ENCODE measurements at regions not wholly inside any gene's neighbourhood (a gene's known extent, or its start where the extent isn't known, plus 50 kb on each side); places are given as distances from the start of the nearest gene placed in this dataset.

DNA sequence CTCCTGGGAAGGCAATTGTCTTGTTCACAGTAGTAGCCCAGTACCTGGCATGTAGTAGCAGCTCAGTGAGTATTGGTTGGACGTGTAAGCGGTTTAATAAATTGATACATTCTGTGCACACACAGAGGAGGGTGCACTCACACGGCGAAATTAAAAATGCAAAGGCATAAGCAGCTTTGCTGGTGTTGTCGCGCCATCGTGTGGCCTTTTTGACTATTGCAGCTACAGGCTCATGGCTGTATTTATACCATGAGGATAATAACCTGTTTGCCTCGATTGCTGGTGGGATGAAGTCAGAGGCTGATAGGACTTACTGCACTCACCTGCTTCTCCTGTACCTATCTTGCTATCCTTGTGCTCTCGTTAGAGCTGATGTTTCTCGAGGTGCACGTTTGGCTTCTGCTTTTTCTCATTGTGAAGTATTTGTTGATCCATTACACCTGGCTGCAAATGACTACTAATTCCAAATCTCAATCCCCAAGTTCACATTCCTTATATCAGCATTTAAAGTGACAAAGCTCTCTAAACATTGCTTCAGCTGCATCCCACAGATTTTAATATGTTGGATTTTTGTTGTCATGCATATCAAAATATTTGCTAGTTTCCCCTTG lies 61.5 kb downstream of the TBXT start:
- peak; percentile 35 for DNase-seq

DNA sequence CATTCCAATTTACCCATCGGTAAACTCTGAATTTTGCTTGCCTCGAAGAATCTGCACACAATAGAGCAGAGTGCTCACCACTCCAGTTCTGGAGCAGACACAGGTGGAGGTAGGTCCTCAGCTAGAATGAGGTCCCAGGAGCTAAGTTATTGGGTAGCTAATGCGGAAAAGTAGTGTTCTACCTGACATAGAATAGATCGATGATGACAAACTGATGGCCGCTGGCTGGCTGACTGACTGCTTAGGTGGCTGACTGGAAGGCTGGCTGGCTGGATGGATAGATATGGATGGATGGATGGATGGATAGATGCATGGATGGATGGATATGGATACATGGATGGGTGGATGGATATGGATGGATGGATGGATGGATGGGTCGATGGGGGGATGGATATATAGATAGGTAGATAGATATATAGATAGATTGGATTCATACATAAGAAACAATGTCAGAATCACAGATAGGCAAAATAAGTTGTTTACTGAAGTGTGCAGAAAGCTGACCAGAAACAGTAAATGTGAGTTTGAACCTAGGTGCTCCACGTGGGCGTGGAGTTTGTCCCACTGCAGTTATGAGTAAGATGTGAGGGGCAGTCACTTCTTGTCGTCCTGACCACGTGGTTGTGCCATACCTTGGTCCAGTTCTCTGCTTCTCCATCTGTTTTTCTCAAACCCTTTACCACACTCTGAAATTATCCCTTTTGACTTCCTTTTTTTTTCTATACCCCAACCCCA lies 62.1 kb downstream of the TBXT start:
- no peak for DNase-seq

DNA sequence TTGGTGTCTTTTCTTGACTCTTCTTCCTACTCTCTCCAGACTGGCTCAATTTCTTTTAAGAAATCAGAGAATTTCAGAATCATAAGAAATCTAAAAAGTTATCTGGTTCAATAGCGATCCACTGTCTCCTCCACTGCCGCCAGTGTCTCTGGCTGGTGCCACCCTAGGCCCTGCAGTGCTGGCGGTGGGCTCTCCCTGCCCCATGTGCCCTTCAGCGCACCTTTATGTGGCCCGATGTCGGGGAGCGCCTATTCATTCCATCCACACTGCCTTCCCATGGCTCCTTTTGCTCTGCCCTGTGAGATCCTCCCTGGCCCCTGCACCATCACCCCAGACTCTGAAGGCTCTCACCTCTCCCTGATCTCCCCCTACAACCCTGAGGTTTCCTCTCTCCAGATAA lies 62.8 kb downstream of the TBXT start:
- no peak for DNase-seq

DNA sequence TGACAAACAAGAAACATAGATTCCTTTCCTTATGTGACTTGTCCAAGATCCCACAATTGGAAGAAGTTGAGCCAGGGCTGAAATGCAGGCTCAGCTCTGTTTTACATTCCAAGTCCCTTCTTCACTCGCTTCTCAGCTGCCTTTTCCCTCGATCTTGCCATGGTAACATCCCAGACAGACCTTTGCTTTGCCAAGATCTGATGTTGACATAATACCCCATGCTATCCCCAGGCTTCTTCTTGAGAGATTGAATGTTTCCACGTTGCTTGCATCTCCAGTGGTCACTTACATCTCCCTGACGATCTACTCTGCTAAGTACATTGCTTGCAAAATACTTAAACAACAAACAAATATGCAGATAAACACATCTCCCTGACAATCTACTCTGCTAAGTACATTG lies 63.5 kb downstream of the TBXT start:
- DNase-seq: no peak

GRCh38 chr6:166101819-166102419 lies 65.7 kb downstream of the TBXT start:
- no peak for DNase-seq

DNA sequence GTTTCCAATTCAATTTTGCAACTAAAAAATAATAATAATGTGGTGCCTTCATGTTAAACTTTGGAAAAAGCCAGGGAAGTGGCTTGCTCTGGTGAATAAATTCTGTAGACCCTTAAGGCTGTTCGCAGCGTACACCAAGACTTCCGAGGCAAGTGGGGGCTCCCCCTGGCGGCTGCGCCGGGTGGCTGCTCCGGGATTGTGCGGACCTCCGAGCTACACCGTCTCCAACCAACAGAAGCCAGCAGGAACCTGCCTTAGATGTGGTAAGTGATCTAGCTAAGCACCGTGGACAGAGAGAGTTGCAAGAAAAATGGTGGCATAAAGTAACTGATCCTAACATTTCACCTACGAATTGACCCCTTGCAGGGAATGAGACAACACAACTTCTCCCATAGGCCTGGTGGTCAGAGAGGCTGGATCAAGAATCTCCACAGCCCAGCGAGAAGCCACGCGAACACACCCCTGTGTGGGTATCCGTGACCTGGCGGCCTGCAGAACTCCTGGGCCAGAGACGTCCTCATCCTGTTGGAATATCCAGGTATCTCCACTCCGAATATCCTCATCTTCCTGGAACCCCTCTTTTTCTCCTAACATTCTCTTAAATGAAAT lies 69.6 kb downstream of the TBXT start:
- peak; percentile 17 for DNase-seq

DNA sequence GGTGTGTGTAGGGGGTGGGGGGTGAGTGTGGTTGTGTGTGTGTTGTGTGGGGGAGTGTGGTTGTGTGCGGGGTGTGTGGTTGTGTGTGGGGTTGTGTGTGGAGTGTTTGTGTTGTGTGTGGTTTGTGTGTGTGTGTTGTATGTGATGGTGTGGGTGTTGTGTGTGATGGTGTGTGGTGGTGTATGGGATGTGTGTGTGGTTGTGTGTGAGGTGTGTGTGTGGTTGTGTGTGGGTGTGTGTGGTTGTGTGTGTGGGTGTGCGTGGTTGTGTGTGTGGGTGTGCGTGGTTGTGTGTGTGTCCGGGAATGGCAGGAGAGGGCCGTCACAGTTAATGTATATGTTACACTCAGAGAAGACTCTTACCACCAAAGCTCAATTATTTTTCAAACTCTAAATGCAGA lies 79.8 kb downstream of the TBXT start:
- no peak for DNase-seq

DNA sequence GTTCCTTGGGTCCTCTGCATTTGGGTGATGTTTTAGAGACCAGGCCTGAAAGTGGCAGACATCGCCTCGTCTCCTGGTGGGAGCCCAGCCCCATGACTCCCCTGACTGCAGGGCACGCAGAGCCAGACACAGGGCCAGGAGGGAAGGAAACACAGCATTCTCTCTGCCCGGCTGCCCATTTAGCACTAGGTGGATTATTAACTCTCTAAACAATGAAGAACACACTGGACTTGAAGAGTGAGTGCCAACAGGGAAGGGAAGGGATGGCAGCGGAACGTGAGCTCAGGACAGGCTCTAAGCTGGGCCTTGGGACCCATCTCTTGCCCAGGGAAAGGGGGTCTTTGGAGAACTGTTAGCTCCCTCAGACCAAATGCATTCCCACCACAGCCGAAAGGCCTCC lies 80.4 kb downstream of the TBXT start:
- DNase-seq: no peak

GRCh38 chr6:166085500-166085899 lies 82.2 kb downstream of the TBXT start:
- no peak for DNase-seq

- DNase-seq: no peak
Measured at GRCh38 chr6:166084951-166085350, 82.7 kb downstream of the TBXT start.

- no peak for DNase-seq
Measured at GRCh38 chr6:166079841-166080240, 87.8 kb downstream of the TBXT start.

DNA sequence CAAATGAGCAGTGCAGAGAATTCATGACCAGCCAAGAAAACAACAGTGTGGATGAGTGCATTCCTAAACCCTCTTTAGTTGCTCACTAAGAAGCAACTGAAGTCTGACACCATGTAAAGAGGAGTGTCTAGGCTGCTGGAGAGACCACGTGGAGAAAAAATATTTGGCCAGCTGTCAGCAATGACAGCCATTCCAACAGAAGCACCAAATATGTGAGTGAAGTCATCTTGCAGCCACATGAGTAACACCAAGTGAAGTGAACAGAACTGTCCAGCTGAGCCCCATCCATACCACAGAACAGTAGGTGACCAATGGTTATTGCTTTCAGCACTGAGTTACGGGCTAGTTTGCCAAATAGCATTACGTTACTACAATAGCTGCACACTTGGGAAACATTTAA lies 89.4 kb downstream of the TBXT start:
- no peak for DNase-seq

DNA sequence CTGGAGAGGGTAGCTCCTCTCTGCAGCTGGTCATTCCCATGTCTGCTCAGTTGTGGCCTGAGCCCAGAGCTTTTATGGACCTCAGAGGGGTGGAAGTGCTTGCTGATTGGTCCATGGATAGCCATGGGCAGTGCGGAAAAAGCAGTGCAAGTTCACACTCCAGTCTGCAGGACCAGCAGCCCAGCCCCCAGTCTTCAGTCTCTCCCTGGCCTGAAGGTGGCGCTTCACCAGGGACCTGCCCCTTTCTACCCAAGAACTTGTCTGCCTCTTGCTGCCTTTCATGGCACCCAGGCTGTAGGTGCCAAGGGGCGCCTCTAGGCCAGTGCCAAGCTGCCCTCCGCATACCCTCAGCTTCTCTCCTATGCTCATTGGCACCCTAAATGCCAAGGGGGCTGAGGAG lies 91.0 kb downstream of the TBXT start:
- no peak for DNase-seq

GRCh38 chr6:166075925-166076324 lies 91.7 kb downstream of the TBXT start:
- DNase-seq: no peak

GRCh38 chr6:166075186-166075585 lies 92.5 kb downstream of the TBXT start:
- DNase-seq: no peak

GRCh38 chr6:166073082-166073481 lies 94.6 kb downstream of the TBXT start:
- no peak for DNase-seq

DNA sequence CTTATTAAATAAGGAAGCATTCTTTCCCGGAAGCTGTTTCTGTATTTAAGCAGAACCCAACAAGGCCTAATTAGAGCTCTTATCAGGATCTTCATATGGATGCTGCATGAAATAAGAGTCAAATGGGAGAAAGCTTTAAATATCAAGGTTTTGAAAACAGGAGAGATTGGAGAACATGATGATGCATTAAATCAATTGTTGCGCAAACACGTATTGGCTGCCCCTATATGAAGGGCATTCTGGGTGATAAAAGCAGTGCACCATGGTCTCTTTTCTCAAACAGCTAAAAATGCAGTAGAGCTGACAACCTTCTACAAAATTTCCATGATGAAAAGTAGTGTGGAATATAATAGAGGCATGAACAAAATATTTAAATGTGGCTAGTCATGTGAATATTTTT lies 98.9 kb downstream of the TBXT start:
- no peak for DNase-seq

GRCh38 chr6:166058064-166058739 lies 109.4 kb downstream of the TBXT start:
- DNase-seq: no peak

- no peak for DNase-seq
Measured at GRCh38 chr6:166057431-166057830, 110.2 kb downstream of the TBXT start.

DNA sequence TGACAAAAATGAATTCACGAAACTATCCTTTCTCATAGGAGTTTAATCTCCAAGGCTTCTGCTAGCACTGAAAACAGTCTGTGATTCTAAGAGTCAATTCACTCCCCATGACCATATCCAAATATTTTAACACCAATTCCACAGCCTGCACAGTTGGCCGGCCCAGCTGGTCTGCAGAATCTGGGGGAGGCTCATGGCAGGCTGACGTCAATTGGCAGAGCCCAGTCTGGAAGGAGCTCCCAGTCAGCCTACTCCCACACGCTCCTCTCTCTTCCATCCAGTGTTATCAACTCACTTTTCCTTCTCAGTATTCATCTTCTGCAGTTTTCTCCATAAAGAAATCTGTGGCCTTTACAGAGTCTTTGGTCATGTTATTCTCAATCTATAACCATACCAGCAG lies 111.0 kb downstream of the TBXT start:
- DNase-seq: no peak

DNA sequence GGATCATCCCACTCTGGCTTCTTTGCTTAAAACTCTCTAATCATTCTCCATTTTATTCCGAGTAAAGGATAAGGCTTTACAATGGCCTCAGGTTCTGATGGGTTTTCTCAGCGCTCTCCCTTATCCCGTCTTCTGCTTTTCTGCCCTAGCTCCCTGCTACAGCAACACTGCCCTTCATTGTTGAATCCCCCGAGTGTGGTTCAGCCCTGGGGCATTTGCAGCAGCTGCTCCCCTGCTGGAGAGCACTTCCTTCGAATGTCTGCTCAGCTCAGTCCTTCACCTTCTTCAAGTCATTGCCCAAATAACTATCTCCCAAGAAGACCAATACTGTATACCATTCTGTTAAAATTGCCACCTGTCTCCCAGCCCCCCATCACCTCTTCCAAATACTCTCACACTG lies 111.8 kb downstream of the TBXT start:
- DNase-seq: no peak

DNA sequence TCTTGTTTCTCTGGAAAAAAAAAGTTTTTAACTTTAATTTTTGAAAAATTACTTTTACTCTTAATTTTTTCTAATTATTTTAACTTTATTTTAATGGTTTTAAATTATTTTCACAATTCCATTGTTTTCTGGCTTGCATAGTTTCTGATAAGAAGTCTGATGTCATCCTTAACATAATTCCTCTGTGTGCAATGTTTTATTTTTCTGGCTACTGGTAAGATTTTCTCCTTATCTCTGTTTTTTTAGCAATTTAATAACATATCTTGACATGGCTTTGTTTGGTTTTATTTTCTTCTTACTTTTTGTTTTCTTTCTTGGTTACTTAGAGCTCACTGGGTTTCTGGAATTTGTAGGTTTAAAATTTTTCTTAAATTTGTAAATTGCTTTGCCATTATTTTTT lies 114.8 kb downstream of the TBXT start:
- no peak for DNase-seq

DNA sequence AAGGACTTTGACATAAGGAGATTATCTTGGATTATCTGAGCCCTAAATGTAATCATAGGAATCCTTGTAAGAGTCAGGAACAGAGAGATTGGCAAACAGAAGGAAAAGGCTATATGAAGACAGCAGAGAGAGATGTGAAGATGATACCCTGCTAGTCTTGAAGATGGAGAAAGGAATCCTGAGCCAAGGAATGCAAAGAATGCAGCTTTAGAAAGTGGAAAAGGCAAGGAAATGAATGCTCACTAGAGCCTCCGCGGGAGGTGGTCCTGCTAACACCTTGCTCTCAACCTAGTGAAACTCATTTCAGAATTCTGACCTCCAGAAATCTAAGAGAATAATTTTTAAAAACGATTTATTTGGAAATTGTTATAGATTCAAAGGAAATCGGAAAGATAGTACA lies 117.1 kb downstream of the TBXT start:
- DNase-seq: no peak

DNA sequence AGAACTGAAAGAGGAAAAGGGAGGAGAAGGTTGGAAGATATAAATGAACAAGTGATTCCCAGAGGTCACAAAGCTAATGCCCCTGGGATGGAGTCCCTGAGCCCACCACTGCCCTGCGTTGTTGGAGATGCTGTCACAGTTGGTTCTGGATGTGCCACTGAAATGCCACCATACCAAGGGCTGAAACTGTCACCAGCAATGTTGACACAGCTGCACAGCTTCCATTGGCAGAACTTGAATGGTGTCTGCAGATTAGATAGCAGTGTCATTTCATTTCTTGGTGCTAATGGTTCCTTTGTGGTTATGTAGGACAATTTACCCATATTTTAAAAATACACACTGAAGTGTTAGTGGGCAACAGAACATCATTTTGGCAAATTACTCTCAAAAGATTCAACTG lies 120.7 kb downstream of the TBXT start:
- DNase-seq: no peak
